HepG2 (cell line): ENCODE measurements at regions not wholly inside any gene's neighbourhood (a gene's known extent, or its start where the extent isn't known, plus 50 kb on each side); places are given as distances from the start of the nearest gene placed in this dataset.

Experiments used
- ATAC-seq: fragments of 200-7000 bp; cut with Tn5 transposase; 3 replicates; pipeline ENCODE4 v1.9.1; 2020; ENCODE audit warnings: mild to moderate bottlenecking, moderate library complexity
- BruUV-seq: library from RNA; stranded (reverse); fragments of 400-500 nt; replicated peaks from 2 replicates; lab custom pipeline; 2021; lab: Mats Ljungman, UMichigan
- CTCF ChIA-PET: fragments of 300-600 bp; formaldehyde crosslinking; extraction: SDS; loops from one replicate; lab custom pipeline; 2021; ENCODE audit warnings: low total read pairs, inconsistent platforms, low intra/inter-chr PET ratio; lab: Yijun Ruan, JAX
- POLR2A ChIA-PET: fragments of 350-600 bp; sonication (Branson Sonifier 250); formaldehyde crosslinking; loops from one replicate; lab custom pipeline; 2020; ENCODE audit warnings: antibody characterized with exemption, inconsistent platforms; lab: Yijun Ruan, JAX
- DNase-seq: peaks from one replicate; pipeline ENCODE4 v3.0.0-alpha.2; 2015; ENCODE audit warnings: low spot score
- FAIRE-seq: peaks from 3 replicates; lab custom pipeline; 2011; peaks lifted over from hg19 to GRCh38; lab: Jason Lieb, UNC
- H2AFZ ChIP-seq: one replicate; pipeline ENCODE4 v1.6.1; 2011; ENCODE audit warnings: low read length, inconsistent platforms
- H3K27ac ChIP-seq: fragments of 300-600 bp; 3 replicates; pipeline ENCODE4 v1.8.0; 2011; ENCODE audit warnings: mixed run types, mild to moderate bottlenecking, mixed read lengths, low read length, inconsistent platforms; ENCODE audit not compliant: insufficient read depth; ENCODE audit errors: extremely low read length
- H3K27me3 ChIP-seq, 2 experiments: fragments of 200-600 bp in 1 of 2; 2 replicates in 1 of 2; 3 replicates in 1 of 2; pipeline versions ENCODE4 v1.6.0 to v1.8.0; 2011; ENCODE audit warnings: low read length in 2 of 2, mild to moderate bottlenecking in 2 of 2, moderate library complexity in 2 of 2, inconsistent platforms in 1 of 2; ENCODE audit not compliant: insufficient read depth in 2 of 2, control insufficient read depth in 1 of 2
- H3K36me3 ChIP-seq, 2 experiments: fragments of 200-600 bp in 1 of 2; replicated peaks in 1 of 2; 2 replicates in 1 of 2; 3 replicates in 1 of 2; pipeline versions ENCODE4 v1.5.1 to v1.8.0; 2011; ENCODE audit warnings: low read length in 2 of 2, inconsistent platforms in 1 of 2; ENCODE audit not compliant: insufficient read depth in 2 of 2, control insufficient read depth in 1 of 2
- H3K4me1 ChIP-seq: 2 replicates; pipeline ENCODE4 v1.5.1; 2012; ENCODE audit warnings: low read length, inconsistent platforms; ENCODE audit not compliant: insufficient read depth
- H3K4me2 ChIP-seq: 2 replicates; pipeline ENCODE4 v1.6.0; 2011; ENCODE audit warnings: low read depth, low read length, inconsistent platforms
- H3K4me3 ChIP-seq, 3 experiments: fragments of 200-600 bp in 1 of 3; sonication (generic), shearing (Covaris generic) in 1 of 3; replicated peaks in 1 of 3; 2 replicates each; pipeline ENCODE4 v1.5.1; 2011 to 2016; ENCODE audit warnings: low read length in 3 of 3, inconsistent platforms in 2 of 3, low read depth in 2 of 3, mild to moderate bottlenecking in 2 of 3, control low read depth in 1 of 3, mixed read lengths in 1 of 3; ENCODE audit not compliant: insufficient read depth in 1 of 3
- H3K79me2 ChIP-seq: one replicate; pipeline ENCODE4 v1.6.1; 2011; ENCODE audit warnings: low read length, inconsistent platforms; ENCODE audit not compliant: insufficient read depth
- H3K9ac ChIP-seq: 2 replicates; pipeline ENCODE4 v1.6.0; 2011; ENCODE audit warnings: mild to moderate bottlenecking, low read depth, low read length, inconsistent platforms; ENCODE audit not compliant: insufficient read depth
- H3K9me3 ChIP-seq: 2 replicates; pipeline ENCODE4 v1.5.1; 2012; ENCODE audit warnings: mild to moderate bottlenecking, low read length
- H4K20me1 ChIP-seq: 2 replicates; pipeline ENCODE4 v1.6.0; 2011; ENCODE audit warnings: inconsistent platforms, mild to moderate bottlenecking, low read length, moderate library complexity; ENCODE audit not compliant: insufficient read depth
- DNMT1 ChIP-seq: sonication (generic); formaldehyde crosslinking; IDR thresholded peaks from 2 replicates; pipeline ENCODE4 v1.5.1; 2020; ENCODE audit warnings: mild to moderate bottlenecking, missing genetic modification reagents
- HIVEP1 ChIP-seq: sonication (generic); formaldehyde crosslinking; IDR thresholded peaks from 2 replicates; pipeline ENCODE4 v1.4.0; 2020; ENCODE audit warnings: mild to moderate bottlenecking, missing genetic modification reagents
- IKZF1 ChIP-seq: fragments of 450-650 bp; IDR thresholded peaks from 2 replicates; pipeline ENCODE4 v1.7.1; 2016
- NCOR1 ChIP-seq: fragments of 200-600 bp; sonication (generic); IDR thresholded peaks from 2 replicates; pipeline ENCODE4 v1.7.0; 2017; ENCODE audit warnings: antibody characterized with exemption, low read length, borderline replicate concordance
- RBM22 ChIP-seq: fragments of 200-400 bp; formaldehyde crosslinking; optimal IDR thresholded peaks from 2 replicates; pipeline ENCODE3; 2017; ENCODE audit warnings: mild to moderate bottlenecking, low read length, moderate library complexity
- RXRA ChIP-seq: sonication (generic); formaldehyde crosslinking; IDR thresholded peaks from 2 replicates; pipeline ENCODE4 v1.5.1; 2020; ENCODE audit warnings: missing genetic modification reagents
- SKI ChIP-seq: fragments of 450-650 bp; IDR thresholded peaks from one replicate; pipeline ENCODE4 v1.6.1; 2018; ENCODE audit warnings: mild to moderate bottlenecking; ENCODE audit not compliant: partially characterized antibody
- SP2 ChIP-seq: sonication (generic); formaldehyde crosslinking; IDR thresholded peaks from 2 replicates; pipeline ENCODE4 v1.5.1; 2020; ENCODE audit warnings: mild to moderate bottlenecking, missing genetic modification reagents
- TGIF2 ChIP-seq: IDR thresholded peaks from 2 replicates; pipeline ENCODE4 v1.6.1; 2016; ENCODE audit warnings: control low read depth, missing compliant biosample characterization
- ZFP36L2 ChIP-seq: sonication (generic); formaldehyde crosslinking; IDR thresholded peaks from 2 replicates; pipeline ENCODE4 v1.4.0; 2020; ENCODE audit warnings: missing genetic modification reagents
- ZNF121 ChIP-seq: sonication (generic); formaldehyde crosslinking; IDR thresholded peaks from 2 replicates; pipeline ENCODE4 v1.5.0; 2020; ENCODE audit warnings: mild to moderate bottlenecking, missing genetic modification reagents
- ZNF430 ChIP-seq: sonication (generic); formaldehyde crosslinking; IDR thresholded peaks from 2 replicates; pipeline ENCODE4 v1.9.0; 2021; ENCODE audit warnings: mild to moderate bottlenecking, missing genetic modification reagents
- ZNF558 ChIP-seq: sonication (generic); formaldehyde crosslinking; IDR thresholded peaks from 2 replicates; pipeline ENCODE4 v1.9.0; 2022; ENCODE audit warnings: mild to moderate bottlenecking, missing genetic modification reagents, borderline replicate concordance
- ZNF574 ChIP-seq: sonication (generic); formaldehyde crosslinking; IDR thresholded peaks from 2 replicates; pipeline ENCODE4 v1.4.0; 2020; ENCODE audit warnings: missing genetic modification reagents
- ZNF747 ChIP-seq: sonication (generic); formaldehyde crosslinking; IDR thresholded peaks from 2 replicates; pipeline ENCODE4 v1.8.1; 2023; ENCODE audit warnings: missing genetic modification reagents, mild to moderate bottlenecking, borderline replicate concordance
- WGBS: methylation state at CpG from one replicate; pipeline ENCODE4 v1.1.6; 2017; ENCODE audit warnings: low lambda C conversion rate; 5-methylcytosine and 5-hydroxymethylcytosine counted together
- in situ Hi-C: cut with HindIII; loops from 2 replicates; pipeline ENCODE4 v1.10.0; 2017; ENCODE audit warnings: low pct_unique_long_range_greater_than_20kb; ENCODE audit not compliant: extremely low pct_ligation_motif_present
- intact Hi-C: fragments of 100-400 bp; cut with micrococcal nuclease; formaldehyde crosslinking; loops from one replicate; pipeline ENCODE4 v1.10.0; 2022; ENCODE audit not compliant: unreplicated experiment
- TF ChIP-seq, protein P1 (sequence below): sonication (generic); formaldehyde crosslinking; conservative IDR thresholded peaks from 2 replicates; pipeline ENCODE4 v1.8.1; 2023; ENCODE audit warnings: missing genetic modification reagents
- TF ChIP-seq, protein P2 (sequence below): IDR thresholded peaks from 2 replicates; pipeline ENCODE4 v1.6.1; 2012; ENCODE audit warnings: inconsistent platforms

DNA sequence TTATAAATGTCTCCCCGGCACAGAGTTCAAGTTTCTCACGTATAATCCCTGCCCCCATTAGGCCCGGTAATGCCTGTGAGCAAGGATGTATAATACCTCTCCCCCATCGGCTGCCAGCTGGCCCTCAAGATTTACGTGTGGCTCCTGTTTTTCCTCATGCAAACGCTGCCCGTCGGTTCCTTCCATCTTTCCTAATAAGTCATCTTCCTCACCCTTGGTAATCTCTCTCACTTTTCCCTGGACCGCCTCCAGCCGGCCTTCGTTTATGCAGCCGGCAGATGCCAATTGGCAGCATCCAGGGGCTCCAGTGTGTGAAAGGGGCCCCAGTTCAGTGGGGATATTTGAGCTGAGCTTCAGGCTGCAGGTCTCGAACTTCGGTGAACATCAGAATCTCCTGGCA, 86.5 kb upstream of the NEURL1B start:
- Histone ChIP-seq H4K20me1 (no peaks in the 10 kb centered on the region), H3K36me3 (no peaks in the 10 kb centered on the region), H3K9ac (no peak overlapping the region), H2AFZ (no peak overlapping the region), H3K4me3 (no peak overlapping the region), H3K27ac (no peak overlapping the region), H3K27me3 (peaks cover 13 to 70% of the 10 kb centered on the region in 2 experiments; a peak in 4 of 5 replicates), H3K4me1 (0 out of 2 replicates have a peak, but pooled peaks cover 7% of the 10 kb centered on the region), H3K9me3 (no peaks in the 10 kb centered on the region), H3K4me2 (no peak overlapping the region), H3K79me2 (no peaks in the 10 kb centered on the region)
- in situ Hi-C loops (no loop called here), intact Hi-C loops (no loop called here)
- BruUV-seq = no TSS peak
- DNase-seq (no peak), FAIRE-seq (no peak), ATAC-seq (no peak)
- WGBS = 45% methylated on average over 14 of the region's 14 CpGs
- no peak for TF ChIP-seq ZFP36L2 (CRISPR knock-in tag)
- TF ChIP-seq HIVEP1 (CRISPR knock-in tag) = no peak
- no peak for TF ChIP-seq ZNF747 (CRISPR knock-in tag)
- TF ChIP-seq RXRA (CRISPR knock-in tag) = no peak
- no peak for TF ChIP-seq ZNF574 (CRISPR knock-in tag)
- ChIA-PET CTCF (no interaction called here), POLR2A (no interaction called here)

DNA sequence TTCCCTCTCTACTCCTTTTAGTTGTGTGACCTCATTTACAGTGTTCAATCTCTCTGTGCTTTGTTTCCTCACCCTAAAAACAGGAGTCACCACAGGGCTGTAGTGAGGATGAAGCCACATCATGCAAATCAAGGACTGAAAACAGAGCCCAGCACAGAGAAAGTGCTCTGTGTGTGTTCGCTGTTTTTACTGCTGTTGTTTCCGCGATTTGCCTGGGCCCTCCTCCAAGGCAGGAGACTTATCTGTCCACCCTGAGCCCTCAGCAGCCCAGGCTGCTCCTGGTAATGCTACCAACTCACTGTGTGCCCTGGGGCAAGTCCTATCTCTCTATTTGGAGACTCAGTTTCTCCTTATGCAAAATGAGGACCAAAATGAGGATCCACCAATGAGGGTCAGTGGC, 87.2 kb upstream of the NEURL1B start:
- DNase-seq (no peak), ATAC-seq (no peak)
- H4K20me1 ChIP-seq = no peaks in the 10 kb centered on the region
- H3K27ac ChIP-seq = no peak overlapping the region
- 42% methylated on average over 3 of the region's 3 CpGs for WGBS
- H3K27me3 ChIP-seq = peaks cover 13 to 75% of the 10 kb centered on the region in 2 experiments; a peak in 4 of 5 replicates
- CTCF ChIA-PET = no interaction called here
- POLR2A ChIA-PET = no interaction called here
- in situ Hi-C loops = no loop called here
- no peaks in the 10 kb centered on the region for H3K9me3 ChIP-seq
- H3K4me3 ChIP-seq = no peak overlapping the region
- H3K4me2 ChIP-seq = no peak overlapping the region
- no peak overlapping the region for H3K9ac ChIP-seq
- no peaks in the 10 kb centered on the region for H3K36me3 ChIP-seq
- intact Hi-C loops = no loop called here
- no TSS peak for BruUV-seq
- TF ChIP-seq SP2 (CRISPR knock-in tag) = no peak
- no peak for TF ChIP-seq ZNF121
- TF ChIP-seq TGIF2 = no peak
- TF ChIP-seq, protein P1, sequence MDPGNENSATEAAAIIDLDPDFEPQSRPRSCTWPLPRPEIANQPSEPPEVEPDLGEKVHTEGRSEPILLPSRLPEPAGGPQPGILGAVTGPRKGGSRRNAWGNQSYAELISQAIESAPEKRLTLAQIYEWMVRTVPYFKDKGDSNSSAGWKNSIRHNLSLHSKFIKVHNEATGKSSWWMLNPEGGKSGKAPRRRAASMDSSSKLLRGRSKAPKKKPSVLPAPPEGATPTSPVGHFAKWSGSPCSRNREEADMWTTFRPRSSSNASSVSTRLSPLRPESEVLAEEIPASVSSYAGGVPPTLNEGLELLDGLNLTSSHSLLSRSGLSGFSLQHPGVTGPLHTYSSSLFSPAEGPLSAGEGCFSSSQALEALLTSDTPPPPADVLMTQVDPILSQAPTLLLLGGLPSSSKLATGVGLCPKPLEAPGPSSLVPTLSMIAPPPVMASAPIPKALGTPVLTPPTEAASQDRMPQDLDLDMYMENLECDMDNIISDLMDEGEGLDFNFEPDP (CRISPR knock-in tag) = no peak
- TF ChIP-seq IKZF1 = no peak
- no peak for TF ChIP-seq ZFP36L2 (CRISPR knock-in tag)
- TF ChIP-seq RBM22 = no peak
- no peak for TF ChIP-seq DNMT1 (CRISPR knock-in tag)
- no peak for TF ChIP-seq ZNF430 (CRISPR knock-in tag)
- TF ChIP-seq NCOR1 = no peak
- TF ChIP-seq, protein P2, sequence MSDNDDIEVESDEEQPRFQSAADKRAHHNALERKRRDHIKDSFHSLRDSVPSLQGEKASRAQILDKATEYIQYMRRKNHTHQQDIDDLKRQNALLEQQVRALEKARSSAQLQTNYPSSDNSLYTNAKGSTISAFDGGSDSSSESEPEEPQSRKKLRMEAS = no peak
- TF ChIP-seq ZNF558 = no peak
- no peak for TF ChIP-seq SKI
- TF ChIP-seq, all 625 proteins: peak for 0
- H3K4me1 ChIP-seq = 0 out of 2 replicates have a peak, but pooled peaks cover 7% of the 10 kb centered on the region
- no peak for FAIRE-seq
- no peaks in the 10 kb centered on the region for H3K79me2 ChIP-seq
- no peak overlapping the region for H2AFZ ChIP-seq
